ENCODE measurements at regions not wholly inside any gene's neighbourhood (a gene's known extent, or its start where the extent isn't known, plus 50 kb on each side); places are given as distances from the start of the nearest gene placed in this dataset.

DNA sequence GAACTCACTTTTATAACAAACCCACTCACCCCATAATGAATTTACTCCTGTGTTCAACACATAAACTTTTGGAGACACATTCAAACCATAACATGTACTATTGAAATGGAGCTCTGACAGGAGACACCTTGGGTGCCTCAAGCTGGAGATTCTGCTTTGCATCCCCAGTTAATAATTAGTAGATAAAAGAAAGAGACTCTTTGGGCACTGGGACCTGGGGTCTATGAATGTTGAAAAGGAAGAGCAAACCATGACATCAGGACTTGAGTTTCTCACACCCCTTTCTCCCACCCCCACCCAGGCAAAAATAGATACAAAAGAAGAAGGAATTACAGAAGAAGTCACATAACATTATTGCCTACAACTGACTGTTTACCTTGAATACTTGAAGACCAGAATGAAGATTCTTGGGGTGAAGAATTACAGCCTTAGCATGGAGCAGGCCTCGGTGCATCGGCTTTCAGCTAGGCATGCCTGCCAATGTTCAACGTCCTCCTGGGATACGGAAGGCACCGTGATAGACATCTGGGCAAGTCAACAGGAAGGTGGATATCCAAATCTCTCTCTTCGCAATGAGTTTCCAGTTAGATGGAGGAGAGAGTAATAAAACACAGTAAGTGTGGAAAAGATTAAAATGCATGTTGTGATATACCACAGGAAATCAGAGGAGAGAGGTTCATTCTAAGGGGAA, 316.0 kb downstream of the TRIML1 start (continued):
- TF ChIP-seq ZNF747 (tag by site-specific recombination; IDR thresholded peaks at IDR 0.05), result no peak
- TF ChIP-seq ZBTB17 (tag by site-specific recombination; IDR thresholded peaks at IDR 0.05), result no peak
- no peak for TF ChIP-seq ZNF169 (tag by site-specific recombination; IDR thresholded peaks at IDR 0.05)
- TF ChIP-seq, protein P1, sequence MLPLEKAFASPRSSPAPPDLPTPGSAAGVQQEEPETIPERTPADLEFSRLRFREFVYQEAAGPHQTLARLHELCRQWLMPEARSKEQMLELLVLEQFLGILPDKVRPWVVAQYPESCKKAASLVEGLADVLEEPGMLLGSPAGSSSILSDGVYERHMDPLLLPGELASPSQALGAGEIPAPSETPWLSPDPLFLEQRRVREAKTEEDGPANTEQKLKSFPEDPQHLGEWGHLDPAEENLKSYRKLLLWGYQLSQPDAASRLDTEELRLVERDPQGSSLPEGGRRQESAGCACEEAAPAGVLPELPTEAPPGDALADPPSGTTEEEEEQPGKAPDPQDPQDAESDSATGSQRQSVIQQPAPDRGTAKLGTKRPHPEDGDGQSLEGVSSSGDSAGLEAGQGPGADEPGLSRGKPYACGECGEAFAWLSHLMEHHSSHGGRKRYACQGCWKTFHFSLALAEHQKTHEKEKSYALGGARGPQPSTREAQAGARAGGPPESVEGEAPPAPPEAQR (tag by site-specific recombination; IDR thresholded peaks at IDR 0.05), result no peak
- TF ChIP-seq, protein P2, sequence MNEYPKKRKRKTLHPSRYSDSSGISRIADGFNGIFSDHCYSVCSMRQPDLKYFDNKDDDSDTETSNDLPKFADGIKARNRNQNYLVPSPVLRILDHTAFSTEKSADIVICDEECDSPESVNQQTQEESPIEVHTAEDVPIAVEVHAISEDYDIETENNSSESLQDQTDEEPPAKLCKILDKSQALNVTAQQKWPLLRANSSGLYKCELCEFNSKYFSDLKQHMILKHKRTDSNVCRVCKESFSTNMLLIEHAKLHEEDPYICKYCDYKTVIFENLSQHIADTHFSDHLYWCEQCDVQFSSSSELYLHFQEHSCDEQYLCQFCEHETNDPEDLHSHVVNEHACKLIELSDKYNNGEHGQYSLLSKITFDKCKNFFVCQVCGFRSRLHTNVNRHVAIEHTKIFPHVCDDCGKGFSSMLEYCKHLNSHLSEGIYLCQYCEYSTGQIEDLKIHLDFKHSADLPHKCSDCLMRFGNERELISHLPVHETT (tag by site-specific recombination; IDR thresholded peaks at IDR 0.05), result no peak
- TF ChIP-seq, protein P3, sequence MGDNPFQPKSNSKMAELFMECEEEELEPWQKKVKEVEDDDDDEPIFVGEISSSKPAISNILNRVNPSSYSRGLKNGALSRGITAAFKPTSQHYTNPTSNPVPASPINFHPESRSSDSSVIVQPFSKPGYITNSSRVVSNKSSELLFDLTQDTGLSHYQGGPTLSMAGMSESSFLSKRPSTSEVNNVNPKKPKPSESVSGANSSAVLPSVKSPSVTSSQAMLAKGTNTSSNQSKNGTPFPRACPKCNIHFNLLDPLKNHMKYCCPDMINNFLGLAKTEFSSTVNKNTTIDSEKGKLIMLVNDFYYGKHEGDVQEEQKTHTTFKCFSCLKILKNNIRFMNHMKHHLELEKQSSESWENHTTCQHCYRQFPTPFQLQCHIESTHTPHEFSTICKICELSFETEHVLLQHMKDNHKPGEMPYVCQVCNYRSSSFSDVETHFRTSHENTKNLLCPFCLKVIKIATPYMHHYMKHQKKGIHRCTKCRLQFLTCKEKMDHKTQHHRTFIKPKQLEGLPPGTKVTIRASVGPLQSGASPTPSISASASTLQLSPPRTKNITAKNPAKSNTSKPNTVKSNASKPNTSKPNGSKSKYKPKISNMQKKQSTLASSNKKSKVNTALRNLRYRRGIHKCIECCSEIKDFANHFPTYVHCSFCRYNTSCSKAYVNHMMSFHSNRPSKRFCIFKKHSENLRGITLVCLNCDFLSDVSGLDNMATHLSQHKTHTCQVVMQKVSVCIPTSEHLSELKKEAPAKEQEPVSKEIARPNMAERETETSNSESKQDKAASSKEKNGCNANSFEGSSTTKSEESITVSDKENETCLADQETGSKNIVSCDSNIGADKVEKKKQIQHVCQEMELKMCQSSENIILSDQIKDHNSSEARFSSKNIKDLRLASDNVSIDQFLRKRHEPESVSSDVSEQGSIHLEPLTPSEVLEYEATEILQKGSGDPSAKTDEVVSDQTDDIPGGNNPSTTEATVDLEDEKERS (tag by site-specific recombination; IDR thresholded peaks at IDR 0.05), result no peak
- TF ChIP-seq SCRT1 (tag by site-specific recombination; IDR thresholded peaks at IDR 0.05; ENCODE audit: borderline replicate concordance), result no peak
- no peak for TF ChIP-seq ZNF660 (tag by site-specific recombination; IDR thresholded peaks at IDR 0.05)
- no peak for TF ChIP-seq ZNF623 (tag by site-specific recombination; IDR thresholded peaks at IDR 0.05)

DNA sequence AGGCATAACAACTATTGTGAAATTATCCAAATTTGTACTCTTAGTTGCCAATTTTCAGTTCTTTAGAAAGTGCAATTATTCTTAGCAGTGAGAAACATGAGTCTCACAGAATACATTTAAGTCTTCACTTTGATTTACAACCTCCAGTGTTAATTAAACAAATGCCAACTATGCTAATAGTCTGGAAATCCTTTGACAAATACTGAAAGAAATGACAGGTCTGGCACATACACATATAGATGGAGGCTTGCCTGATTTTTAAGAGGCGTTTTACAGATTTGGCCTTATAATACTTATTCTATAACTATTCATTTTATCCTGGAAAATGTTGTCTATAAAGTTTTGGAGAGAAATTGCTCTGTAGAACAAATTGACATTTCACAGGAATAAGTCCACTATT, 320.1 kb downstream of the TRIML1 start:
- no peak for TF ChIP-seq ZIC2 (tag by site-specific recombination; IDR thresholded peaks at IDR 0.05)
- TF ChIP-seq ZNF394 (tag by site-specific recombination; IDR thresholded peaks at IDR 0.05; ENCODE audit: borderline replicate concordance), result no peak
- no peak for TF ChIP-seq ZNF629 (tag by site-specific recombination; IDR thresholded peaks at IDR 0.05)
- no peak for TF ChIP-seq PRDM1 (tag by site-specific recombination; IDR thresholded peaks at IDR 0.05)
- no peak for TF ChIP-seq ZNF391 (tag by site-specific recombination; IDR thresholded peaks at IDR 0.05; ENCODE audit: borderline replicate concordance, low read depth)
- TF ChIP-seq ZNF548 (tag by site-specific recombination; IDR thresholded peaks at IDR 0.05), result no peak
- TF ChIP-seq ZNF114 (tag by site-specific recombination; IDR thresholded peaks at IDR 0.05), result no peak
- no peak for TF ChIP-seq GLIS1 (tag by site-specific recombination; IDR thresholded peaks at IDR 0.05)
- TF ChIP-seq ZNF140 (tag by site-specific recombination; IDR thresholded peaks at IDR 0.05), result no peak
- TF ChIP-seq ZNF76 (tag by site-specific recombination; IDR thresholded peaks at IDR 0.05; ENCODE audit: borderline replicate concordance, low read depth), result no peak
- TF ChIP-seq ZNF239 (tag by site-specific recombination; IDR thresholded peaks at IDR 0.05), result no peak
- TF ChIP-seq ZNF544 (tag by site-specific recombination; IDR thresholded peaks at IDR 0.05), result no peak
- no peak for TF ChIP-seq ZNF660 (tag by site-specific recombination; IDR thresholded peaks at IDR 0.05)
- TF ChIP-seq ZFP37 (tag by site-specific recombination; IDR thresholded peaks at IDR 0.05), result no peak
- TF ChIP-seq BCL11B (tag by site-specific recombination; IDR thresholded peaks at IDR 0.05; ENCODE audit: low read depth), result no peak
- TF ChIP-seq ZNF610 (tag by site-specific recombination; IDR thresholded peaks at IDR 0.05; ENCODE audit: borderline replicate concordance), result no peak
- TF ChIP-seq, protein P4, sequence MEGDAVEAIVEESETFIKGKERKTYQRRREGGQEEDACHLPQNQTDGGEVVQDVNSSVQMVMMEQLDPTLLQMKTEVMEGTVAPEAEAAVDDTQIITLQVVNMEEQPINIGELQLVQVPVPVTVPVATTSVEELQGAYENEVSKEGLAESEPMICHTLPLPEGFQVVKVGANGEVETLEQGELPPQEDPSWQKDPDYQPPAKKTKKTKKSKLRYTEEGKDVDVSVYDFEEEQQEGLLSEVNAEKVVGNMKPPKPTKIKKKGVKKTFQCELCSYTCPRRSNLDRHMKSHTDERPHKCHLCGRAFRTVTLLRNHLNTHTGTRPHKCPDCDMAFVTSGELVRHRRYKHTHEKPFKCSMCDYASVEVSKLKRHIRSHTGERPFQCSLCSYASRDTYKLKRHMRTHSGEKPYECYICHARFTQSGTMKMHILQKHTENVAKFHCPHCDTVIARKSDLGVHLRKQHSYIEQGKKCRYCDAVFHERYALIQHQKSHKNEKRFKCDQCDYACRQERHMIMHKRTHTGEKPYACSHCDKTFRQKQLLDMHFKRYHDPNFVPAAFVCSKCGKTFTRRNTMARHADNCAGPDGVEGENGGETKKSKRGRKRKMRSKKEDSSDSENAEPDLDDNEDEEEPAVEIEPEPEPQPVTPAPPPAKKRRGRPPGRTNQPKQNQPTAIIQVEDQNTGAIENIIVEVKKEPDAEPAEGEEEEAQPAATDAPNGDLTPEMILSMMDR (tag by site-specific recombination; IDR thresholded peaks at IDR 0.05), result no peak
- TF ChIP-seq ZNF623 (tag by site-specific recombination; IDR thresholded peaks at IDR 0.05), result no peak
- TF ChIP-seq, protein P5, sequence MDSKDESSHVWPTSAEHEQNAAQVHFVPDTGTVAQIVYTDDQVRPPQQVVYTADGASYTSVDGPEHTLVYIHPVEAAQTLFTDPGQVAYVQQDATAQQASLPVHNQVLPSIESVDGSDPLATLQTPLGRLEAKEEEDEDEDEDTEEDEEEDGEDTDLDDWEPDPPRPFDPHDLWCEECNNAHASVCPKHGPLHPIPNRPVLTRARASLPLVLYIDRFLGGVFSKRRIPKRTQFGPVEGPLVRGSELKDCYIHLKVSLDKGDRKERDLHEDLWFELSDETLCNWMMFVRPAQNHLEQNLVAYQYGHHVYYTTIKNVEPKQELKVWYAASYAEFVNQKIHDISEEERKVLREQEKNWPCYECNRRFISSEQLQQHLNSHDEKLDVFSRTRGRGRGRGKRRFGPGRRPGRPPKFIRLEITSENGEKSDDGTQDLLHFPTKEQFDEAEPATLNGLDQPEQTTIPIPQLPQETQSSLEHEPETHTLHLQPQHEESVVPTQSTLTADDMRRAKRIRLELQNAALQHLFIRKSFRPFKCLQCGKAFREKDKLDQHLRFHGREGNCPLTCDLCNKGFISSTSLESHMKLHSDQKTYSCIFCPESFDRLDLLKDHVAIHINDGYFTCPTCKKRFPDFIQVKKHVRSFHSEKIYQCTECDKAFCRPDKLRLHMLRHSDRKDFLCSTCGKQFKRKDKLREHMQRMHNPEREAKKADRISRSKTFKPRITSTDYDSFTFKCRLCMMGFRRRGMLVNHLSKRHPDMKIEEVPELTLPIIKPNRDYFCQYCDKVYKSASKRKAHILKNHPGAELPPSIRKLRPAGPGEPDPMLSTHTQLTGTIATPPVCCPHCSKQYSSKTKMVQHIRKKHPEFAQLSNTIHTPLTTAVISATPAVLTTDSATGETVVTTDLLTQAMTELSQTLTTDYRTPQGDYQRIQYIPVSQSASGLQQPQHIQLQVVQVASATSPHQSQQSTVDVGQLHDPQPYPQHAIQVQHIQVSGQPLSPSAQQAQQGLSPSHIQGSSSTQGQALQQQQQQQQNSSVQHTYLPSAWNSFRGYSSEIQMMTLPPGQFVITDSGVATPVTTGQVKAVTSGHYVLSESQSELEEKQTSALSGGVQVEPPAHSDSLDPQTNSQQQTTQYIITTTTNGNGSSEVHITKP (tag by site-specific recombination; IDR thresholded peaks at IDR 0.05), result no peak
- CTCF ChIA-PET, result no interaction called here
- H3K36me3 ChIP-seq (ENCODE audit: control insufficient read depth in 2 of 2, insufficient read depth in 1 of 2, low read length in 2 of 2), result no peaks in the 10 kb centered on the region
- no peaks in the 10 kb centered on the region for H3K9me3 ChIP-seq (ENCODE audit: control insufficient read depth, insufficient read depth, low read depth, low read length)
- POLR2A ChIA-PET, result no interaction called here
- H3K4me3 ChIP-seq (ENCODE audit: low read depth, low read length), result no peak overlapping the region
- H3K4me1 ChIP-seq (ENCODE audit: control insufficient read depth, insufficient read depth, low read length), result no peaks in the 10 kb centered on the region
- no peak overlapping the region for H3K27ac ChIP-seq (ENCODE audit: extremely low read depth, low read depth, low read length)
